ENCODE measurements at regions not wholly inside any gene's neighbourhood (a gene's known extent, or its start where the extent isn't known, plus 50 kb on each side); places are given as distances from the start of the nearest gene placed in this dataset.

GRCh38 chr6:125529061-125529460 is 220.4 kb upstream of the HEY2 start:
- H3K27ac ChIP-seq (ENCODE audit: low read depth in 2 of 2, low read length in 2 of 2): no peak overlapping the region
- H3K4me1 ChIP-seq (ENCODE audit: control insufficient read depth in 2 of 2, insufficient read depth in 2 of 2, low read length in 2 of 2): no peaks in the 10 kb centered on the region
- no peaks in the 10 kb centered on the region for H3K36me3 ChIP-seq (ENCODE audit: control insufficient read depth in 2 of 2, insufficient read depth in 2 of 2, low read length in 2 of 2)
- H3K27me3 ChIP-seq (ENCODE audit: control insufficient read depth in 2 of 2, insufficient read depth in 2 of 2, low read length in 2 of 2): peaks cover 0 to 2% of the 10 kb centered on the region in 2 donors
- no peaks in the 10 kb centered on the region for H3K9me3 ChIP-seq (ENCODE audit: control insufficient read depth in 2 of 2, low read length in 2 of 2)
- no peak overlapping the region for H3K4me3 ChIP-seq (ENCODE audit: low read length in 2 of 2)
- H3K9ac ChIP-seq (ENCODE audit: low read depth in 1 of 2, low read length in 2 of 2): no peak overlapping the region

- H3K9ac ChIP-seq (ENCODE audit: low read depth in 1 of 2, low read length in 2 of 2): no peak overlapping the region
- no peak overlapping the region for H3K27ac ChIP-seq (ENCODE audit: low read depth in 2 of 2, low read length in 2 of 2)
- H3K36me3 ChIP-seq (ENCODE audit: control insufficient read depth in 2 of 2, insufficient read depth in 2 of 2, low read length in 2 of 2): no peaks in the 10 kb centered on the region
- no peak overlapping the region for H3K4me3 ChIP-seq (ENCODE audit: low read length in 2 of 2)
- H3K9me3 ChIP-seq (ENCODE audit: control insufficient read depth in 2 of 2, low read length in 2 of 2): no peaks in the 10 kb centered on the region
- H3K27me3 ChIP-seq (ENCODE audit: control insufficient read depth in 2 of 2, insufficient read depth in 2 of 2, low read length in 2 of 2): no peaks in the 10 kb centered on the region
- H3K4me1 ChIP-seq (ENCODE audit: control insufficient read depth in 2 of 2, insufficient read depth in 2 of 2, low read length in 2 of 2): no peaks in the 10 kb centered on the region
Measured at GRCh38 chr6:125533710-125534397, 215.6 kb upstream of the HEY2 start.

- H3K36me3 ChIP-seq (ENCODE audit: control insufficient read depth in 2 of 2, insufficient read depth in 2 of 2, low read length in 2 of 2): no peaks in the 10 kb centered on the region
- H3K9ac ChIP-seq (ENCODE audit: low read depth in 1 of 2, low read length in 2 of 2): no peak overlapping the region
- H3K4me1 ChIP-seq (ENCODE audit: control insufficient read depth in 2 of 2, insufficient read depth in 2 of 2, low read length in 2 of 2): no peaks in the 10 kb centered on the region
Measured at GRCh38 chr6:125534430-125535263, 214.8 kb upstream of the HEY2 start.

GRCh38 chr6:125537090-125537489 is 212.3 kb upstream of the HEY2 start:
- Histone ChIP-seq H3K4me3 (ENCODE audit: low read length in 2 of 2) (no peak overlapping the region), H3K9me3 (ENCODE audit: control insufficient read depth in 2 of 2, low read length in 2 of 2) (no peaks in the 10 kb centered on the region), H3K27me3 (ENCODE audit: control insufficient read depth in 2 of 2, insufficient read depth in 2 of 2, low read length in 2 of 2) (no peaks in the 10 kb centered on the region), H3K9ac (ENCODE audit: low read depth in 1 of 2, low read length in 2 of 2) (no peak overlapping the region), H3K36me3 (ENCODE audit: control insufficient read depth in 2 of 2, insufficient read depth in 2 of 2, low read length in 2 of 2) (no peaks in the 10 kb centered on the region), H3K4me1 (ENCODE audit: control insufficient read depth in 2 of 2, insufficient read depth in 2 of 2, low read length in 2 of 2) (no peaks in the 10 kb centered on the region), H3K27ac (ENCODE audit: low read depth in 2 of 2, low read length in 2 of 2) (no peak overlapping the region)

More at GRCh38 chr6:125534430-125535263, 214.8 kb upstream of the HEY2 start:
- H3K27me3 ChIP-seq (ENCODE audit: control insufficient read depth in 2 of 2, insufficient read depth in 2 of 2, low read length in 2 of 2): no peaks in the 10 kb centered on the region
- H3K9me3 ChIP-seq (ENCODE audit: control insufficient read depth in 2 of 2, low read length in 2 of 2): no peaks in the 10 kb centered on the region
- no peak overlapping the region for H3K27ac ChIP-seq (ENCODE audit: low read depth in 2 of 2, low read length in 2 of 2)
- no peak overlapping the region for H3K4me3 ChIP-seq (ENCODE audit: low read length in 2 of 2)

- H3K9me3 ChIP-seq (ENCODE audit: control insufficient read depth in 2 of 2, low read length in 2 of 2): no peaks in the 10 kb centered on the region
- no peak overlapping the region for H3K27ac ChIP-seq (ENCODE audit: low read depth in 2 of 2, low read length in 2 of 2)
Measured at GRCh38 chr6:125539892-125540291, 209.5 kb upstream of the HEY2 start.

GRCh38 chr6:125544819-125545218 is 204.6 kb upstream of the HEY2 start:
- H3K36me3 ChIP-seq (ENCODE audit: control insufficient read depth in 2 of 2, insufficient read depth in 2 of 2, low read length in 2 of 2): no peaks in the 10 kb centered on the region
- no peak overlapping the region for H3K27ac ChIP-seq (ENCODE audit: low read depth in 2 of 2, low read length in 2 of 2)
- H3K27me3 ChIP-seq (ENCODE audit: control insufficient read depth in 2 of 2, insufficient read depth in 2 of 2, low read length in 2 of 2): no peaks in the 10 kb centered on the region
- no peaks in the 10 kb centered on the region for H3K4me1 ChIP-seq (ENCODE audit: control insufficient read depth in 2 of 2, insufficient read depth in 2 of 2, low read length in 2 of 2)
- no peak overlapping the region for H3K9ac ChIP-seq (ENCODE audit: low read depth in 1 of 2, low read length in 2 of 2)
- no peaks in the 10 kb centered on the region for H3K9me3 ChIP-seq (ENCODE audit: control insufficient read depth in 2 of 2, low read length in 2 of 2)
- no peak overlapping the region for H3K4me3 ChIP-seq (ENCODE audit: low read length in 2 of 2)

More at GRCh38 chr6:125539892-125540291, 209.5 kb upstream of the HEY2 start:
- H3K4me3 ChIP-seq (ENCODE audit: low read length in 2 of 2): no peak overlapping the region
- no peak overlapping the region for H3K9ac ChIP-seq (ENCODE audit: low read depth in 1 of 2, low read length in 2 of 2)
- H3K4me1 ChIP-seq (ENCODE audit: control insufficient read depth in 2 of 2, insufficient read depth in 2 of 2, low read length in 2 of 2): no peaks in the 10 kb centered on the region
- H3K27me3 ChIP-seq (ENCODE audit: control insufficient read depth in 2 of 2, insufficient read depth in 2 of 2, low read length in 2 of 2): no peaks in the 10 kb centered on the region
- H3K36me3 ChIP-seq (ENCODE audit: control insufficient read depth in 2 of 2, insufficient read depth in 2 of 2, low read length in 2 of 2): no peaks in the 10 kb centered on the region

GRCh38 chr6:125546841-125547251 is 202.6 kb upstream of the HEY2 start:
- H3K27me3 ChIP-seq (ENCODE audit: control insufficient read depth in 2 of 2, insufficient read depth in 2 of 2, low read length in 2 of 2): no peaks in the 10 kb centered on the region
- no peak overlapping the region for H3K27ac ChIP-seq (ENCODE audit: low read depth in 2 of 2, low read length in 2 of 2)
- H3K9ac ChIP-seq (ENCODE audit: low read depth in 1 of 2, low read length in 2 of 2): no peak overlapping the region
- H3K36me3 ChIP-seq (ENCODE audit: control insufficient read depth in 2 of 2, insufficient read depth in 2 of 2, low read length in 2 of 2): no peaks in the 10 kb centered on the region
- H3K4me1 ChIP-seq (ENCODE audit: control insufficient read depth in 2 of 2, insufficient read depth in 2 of 2, low read length in 2 of 2): no peaks in the 10 kb centered on the region
- no peaks in the 10 kb centered on the region for H3K9me3 ChIP-seq (ENCODE audit: control insufficient read depth in 2 of 2, low read length in 2 of 2)
- no peak overlapping the region for H3K4me3 ChIP-seq (ENCODE audit: low read length in 2 of 2)

GRCh38 chr6:125547381-125547780 is 202.1 kb upstream of the HEY2 start:
- Histone ChIP-seq H3K27me3 (ENCODE audit: control insufficient read depth in 2 of 2, insufficient read depth in 2 of 2, low read length in 2 of 2) (no peaks in the 10 kb centered on the region), H3K36me3 (ENCODE audit: control insufficient read depth in 2 of 2, insufficient read depth in 2 of 2, low read length in 2 of 2) (no peaks in the 10 kb centered on the region), H3K27ac (ENCODE audit: low read depth in 2 of 2, low read length in 2 of 2) (no peak overlapping the region), H3K9ac (ENCODE audit: low read depth in 1 of 2, low read length in 2 of 2) (no peak overlapping the region), H3K9me3 (ENCODE audit: control insufficient read depth in 2 of 2, low read length in 2 of 2) (no peaks in the 10 kb centered on the region), H3K4me1 (ENCODE audit: control insufficient read depth in 2 of 2, insufficient read depth in 2 of 2, low read length in 2 of 2) (no peaks in the 10 kb centered on the region), H3K4me3 (ENCODE audit: low read length in 2 of 2) (no peak overlapping the region)

- H3K4me3 ChIP-seq (ENCODE audit: low read length in 2 of 2): no peak overlapping the region
- no peaks in the 10 kb centered on the region for H3K27me3 ChIP-seq (ENCODE audit: control insufficient read depth in 2 of 2, insufficient read depth in 2 of 2, low read length in 2 of 2)
- no peak overlapping the region for H3K27ac ChIP-seq (ENCODE audit: low read depth in 2 of 2, low read length in 2 of 2)
- no peaks in the 10 kb centered on the region for H3K4me1 ChIP-seq (ENCODE audit: control insufficient read depth in 2 of 2, insufficient read depth in 2 of 2, low read length in 2 of 2)
- H3K9me3 ChIP-seq (ENCODE audit: control insufficient read depth in 2 of 2, low read length in 2 of 2): no peaks in the 10 kb centered on the region
- H3K9ac ChIP-seq (ENCODE audit: low read depth in 1 of 2, low read length in 2 of 2): no peak overlapping the region
- H3K36me3 ChIP-seq (ENCODE audit: control insufficient read depth in 2 of 2, insufficient read depth in 2 of 2, low read length in 2 of 2): no peaks in the 10 kb centered on the region
Measured at GRCh38 chr6:125549202-125549884, 200.1 kb upstream of the HEY2 start.

GRCh38 chr6:125550892-125551291 is 198.5 kb upstream of the HEY2 start:
- H3K9me3 ChIP-seq (ENCODE audit: control insufficient read depth in 2 of 2, low read length in 2 of 2): no peaks in the 10 kb centered on the region
- no peak overlapping the region for H3K9ac ChIP-seq (ENCODE audit: low read depth in 1 of 2, low read length in 2 of 2)
- no peaks in the 10 kb centered on the region for H3K4me1 ChIP-seq (ENCODE audit: control insufficient read depth in 2 of 2, insufficient read depth in 2 of 2, low read length in 2 of 2)
- no peaks in the 10 kb centered on the region for H3K27me3 ChIP-seq (ENCODE audit: control insufficient read depth in 2 of 2, insufficient read depth in 2 of 2, low read length in 2 of 2)
- H3K36me3 ChIP-seq (ENCODE audit: control insufficient read depth in 2 of 2, insufficient read depth in 2 of 2, low read length in 2 of 2): no peaks in the 10 kb centered on the region
- H3K27ac ChIP-seq (ENCODE audit: low read depth in 2 of 2, low read length in 2 of 2): no peak overlapping the region
- no peak overlapping the region for H3K4me3 ChIP-seq (ENCODE audit: low read length in 2 of 2)

Data from mucosa of rectum (tissue), 2 donors.